ENCODE measurements at regions not wholly inside any gene's neighbourhood (a gene's known extent, or its start where the extent isn't known, plus 50 kb on each side); places are given as distances from the start of the nearest gene placed in this dataset.

- Mint-ChIP-seq H3K36me3 (ENCODE audit: insufficient read depth) (no peaks in the 10 kb centered on the region), H3K27ac (no peak overlapping the region), H3K4me1 (ENCODE audit: low read depth) (no peaks in the 10 kb centered on the region), H3K9me3 (ENCODE audit: low read depth) (no peaks in the 10 kb centered on the region), H3K4me3 (ENCODE audit: low read depth) (no peak overlapping the region), H3K27me3 (no peaks in the 10 kb centered on the region)
- DNase-seq (ENCODE audit: low spot score, unreplicated experiment), result no peak
- TF ChIP-seq CTCF (IDR thresholded peaks at IDR 0.05; ENCODE audit: unreplicated experiment), result no peak
These were observed 74.8 kb upstream of the KLHL1 start for GRCh38 chr13:70183041-70183440.

Measured in progenitor cell of endocrine pancreas (in vitro differentiated cells).